Smooth muscle cell (in vitro differentiated cells): ENCODE measurements at regions not wholly inside any gene's neighbourhood (a gene's known extent, or its start where the extent isn't known, plus 50 kb on each side); places are given as distances from the start of the nearest gene placed in this dataset.

Experiments used
- DNase-seq: peaks from one replicate; lab custom pipeline; 2025; ENCODE audit not compliant: unreplicated experiment; lab: John Stamatoyannopoulos, UW
- H2AFZ ChIP-seq: fragments of 200-600 bp; sonication (generic); 2 replicates; pipeline ENCODE4 v1.6.0; 2016; ENCODE audit warnings: antibody characterized with exemption, low read depth, mild to moderate bottlenecking
- H3F3A ChIP-seq: fragments of 200-600 bp; sonication (generic); 2 replicates; pipeline ENCODE4 v1.6.0; 2017; ENCODE audit warnings: antibody characterized with exemption, low read depth
- H3K27ac ChIP-seq: fragments of 200-600 bp; sonication (generic); 2 replicates; pipeline ENCODE4 v1.5.1; 2016; ENCODE audit warnings: low read depth, mild to moderate bottlenecking
- H3K27me3 ChIP-seq: fragments of 200-600 bp; sonication (generic); 2 replicates; pipeline ENCODE4 v1.6.1; 2016; ENCODE audit warnings: low read depth, mild to moderate bottlenecking
- H3K36me3 ChIP-seq: fragments of 200-600 bp; sonication (generic); 2 replicates; pipeline ENCODE4 v1.5.1; 2016; ENCODE audit warnings: low read depth
- H3K4me1 ChIP-seq: fragments of 200-600 bp; sonication (generic); 2 replicates; pipeline ENCODE4 v1.5.1; 2016; ENCODE audit warnings: low read depth
- H3K4me2 ChIP-seq: fragments of 200-600 bp; sonication (generic); 2 replicates; pipeline ENCODE4 v1.6.0; 2016; ENCODE audit warnings: mild to moderate bottlenecking
- H3K4me3 ChIP-seq: fragments of 200-600 bp; sonication (generic); 2 replicates; pipeline ENCODE4 v1.5.1; 2016; ENCODE audit warnings: mild to moderate bottlenecking
- H3K79me2 ChIP-seq: fragments of 200-600 bp; sonication (generic); 2 replicates; pipeline ENCODE4 v1.6.0; 2016; ENCODE audit warnings: low read depth, mild to moderate bottlenecking
- H3K9ac ChIP-seq: fragments of 200-600 bp; sonication (generic); 2 replicates; pipeline ENCODE4 v1.6.0; 2016; ENCODE audit warnings: low read depth
- H3K9me3 ChIP-seq: fragments of 200-600 bp; sonication (generic); replicated peaks from 2 replicates; pipeline ENCODE4 v1.5.1; 2016; ENCODE audit warnings: low read depth
- H4K20me1 ChIP-seq: fragments of 200-600 bp; sonication (generic); 2 replicates; pipeline ENCODE4 v1.6.0; 2016; ENCODE audit warnings: low read depth
- WGBS: methylation state at CpG from one replicate; pipeline ENCODE4 v1.1.7; 2016; ENCODE audit warnings: low lambda C conversion rate; 5-methylcytosine and 5-hydroxymethylcytosine counted together
- TF ChIP-seq, protein P1 (sequence below): fragments of 200-600 bp; sonication (generic); IDR thresholded peaks from 2 replicates; pipeline ENCODE4 v1.5.1; 2017; ENCODE audit warnings: borderline replicate concordance, mild to moderate bottlenecking, antibody characterized with exemption; ENCODE audit not compliant: insufficient read depth, poor library complexity, severe bottlenecking

DNA sequence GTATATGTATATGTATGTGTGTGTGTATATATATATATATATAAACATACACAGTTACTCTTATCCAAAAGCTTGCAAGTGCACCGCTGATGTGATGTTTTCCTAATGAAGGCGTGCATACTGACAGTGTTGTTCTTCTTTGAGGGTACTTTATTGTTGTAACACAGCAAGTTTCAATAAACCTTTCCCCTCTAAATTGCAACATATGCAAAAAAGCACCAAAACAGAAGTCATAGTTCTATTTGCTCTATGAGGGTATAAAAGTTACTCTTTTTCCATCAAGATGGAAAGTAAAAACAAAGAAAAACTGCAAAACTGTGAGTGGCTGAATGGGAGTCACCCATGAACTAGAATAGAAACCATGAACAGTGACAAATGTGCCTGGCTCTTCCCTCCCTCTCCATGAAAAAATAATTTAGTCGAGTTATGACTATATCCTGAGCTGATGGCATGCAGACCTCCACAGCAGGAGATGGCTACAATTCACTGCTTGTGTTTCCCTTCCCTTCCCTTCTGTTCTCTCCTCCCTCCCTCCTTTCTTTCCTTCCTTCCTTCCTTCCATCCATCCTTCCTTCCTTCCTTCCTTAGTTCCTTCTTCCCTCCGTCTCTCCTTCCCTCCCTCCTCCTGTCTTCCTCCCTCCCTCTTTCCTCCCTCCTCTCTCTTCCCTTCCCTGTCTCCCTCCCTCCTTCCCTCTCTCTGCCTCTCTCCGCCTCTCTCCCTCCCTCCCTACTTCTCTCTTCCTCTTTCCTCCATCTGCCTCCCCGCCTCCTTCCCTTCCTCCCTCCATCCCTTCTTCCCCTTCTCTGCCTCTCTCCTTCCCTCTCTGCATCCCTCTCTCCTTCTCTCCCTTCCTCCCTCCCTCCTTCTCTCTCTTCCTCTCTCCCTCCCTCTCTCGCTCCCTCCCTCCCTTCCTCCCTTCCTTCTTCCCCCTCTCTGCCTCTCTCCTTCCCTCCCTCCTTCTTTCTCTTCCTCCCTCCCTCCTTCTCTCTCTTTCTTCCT lies 220.7 kb upstream of the POU3F1 start:
- H3K79me2 ChIP-seq: no peaks in the 10 kb centered on the region
- H3K27ac ChIP-seq: no peak overlapping the region
- H3K27me3 ChIP-seq: peaks cover 35% of the 10 kb centered on the region
- H3K4me2 ChIP-seq: no peak overlapping the region
- H3K9ac ChIP-seq: no peak overlapping the region
- H3K36me3 ChIP-seq: no peaks in the 10 kb centered on the region
- no peak for DNase-seq
- TF ChIP-seq, protein P1, sequence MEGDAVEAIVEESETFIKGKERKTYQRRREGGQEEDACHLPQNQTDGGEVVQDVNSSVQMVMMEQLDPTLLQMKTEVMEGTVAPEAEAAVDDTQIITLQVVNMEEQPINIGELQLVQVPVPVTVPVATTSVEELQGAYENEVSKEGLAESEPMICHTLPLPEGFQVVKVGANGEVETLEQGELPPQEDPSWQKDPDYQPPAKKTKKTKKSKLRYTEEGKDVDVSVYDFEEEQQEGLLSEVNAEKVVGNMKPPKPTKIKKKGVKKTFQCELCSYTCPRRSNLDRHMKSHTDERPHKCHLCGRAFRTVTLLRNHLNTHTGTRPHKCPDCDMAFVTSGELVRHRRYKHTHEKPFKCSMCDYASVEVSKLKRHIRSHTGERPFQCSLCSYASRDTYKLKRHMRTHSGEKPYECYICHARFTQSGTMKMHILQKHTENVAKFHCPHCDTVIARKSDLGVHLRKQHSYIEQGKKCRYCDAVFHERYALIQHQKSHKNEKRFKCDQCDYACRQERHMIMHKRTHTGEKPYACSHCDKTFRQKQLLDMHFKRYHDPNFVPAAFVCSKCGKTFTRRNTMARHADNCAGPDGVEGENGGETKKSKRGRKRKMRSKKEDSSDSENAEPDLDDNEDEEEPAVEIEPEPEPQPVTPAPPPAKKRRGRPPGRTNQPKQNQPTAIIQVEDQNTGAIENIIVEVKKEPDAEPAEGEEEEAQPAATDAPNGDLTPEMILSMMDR: no peak
- no peaks in the 10 kb centered on the region for H3K4me1 ChIP-seq
- H3F3A ChIP-seq: no peaks in the 10 kb centered on the region
- no peaks in the 10 kb centered on the region for H3K9me3 ChIP-seq
- H2AFZ ChIP-seq: no peak overlapping the region
- H4K20me1 ChIP-seq: no peaks in the 10 kb centered on the region
- WGBS: 82% methylated on average over 3 of the region's 7 CpGs
- no peak overlapping the region for H3K4me3 ChIP-seq

DNA sequence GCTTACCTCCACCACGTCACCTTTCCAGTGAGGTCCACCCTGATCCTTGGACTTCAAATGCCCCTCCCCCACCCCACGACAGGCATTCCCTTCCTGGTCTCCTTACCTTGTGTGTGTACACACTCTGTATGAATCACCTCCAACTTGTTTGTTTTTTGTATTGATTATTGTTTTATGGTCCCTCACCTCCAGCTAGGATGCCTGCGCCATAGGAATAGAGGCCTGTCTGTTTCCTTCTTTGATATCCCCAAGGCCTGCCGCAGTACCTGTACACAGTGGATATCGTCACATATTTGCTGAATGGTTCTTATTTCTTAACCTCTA lies 219.6 kb upstream of the POU3F1 start:
- TF ChIP-seq, protein P1: no peak
- Histone ChIP-seq H3K27me3 (peaks cover 39% of the 10 kb centered on the region), H3K9me3 (no peaks in the 10 kb centered on the region), H2AFZ (no peak overlapping the region), H3K27ac (no peak overlapping the region), H3F3A (no peaks in the 10 kb centered on the region), H3K9ac (no peak overlapping the region), H3K4me3 (no peak overlapping the region), H4K20me1 (no peaks in the 10 kb centered on the region), H3K79me2 (no peaks in the 10 kb centered on the region), H3K4me1 (no peaks in the 10 kb centered on the region), H3K36me3 (no peaks in the 10 kb centered on the region), H3K4me2 (no peak overlapping the region)
- whole genome bisulfite sequencing: 93% methylated on average over 5 of the region's 5 CpGs
- DNase-seq: no peak

DNA sequence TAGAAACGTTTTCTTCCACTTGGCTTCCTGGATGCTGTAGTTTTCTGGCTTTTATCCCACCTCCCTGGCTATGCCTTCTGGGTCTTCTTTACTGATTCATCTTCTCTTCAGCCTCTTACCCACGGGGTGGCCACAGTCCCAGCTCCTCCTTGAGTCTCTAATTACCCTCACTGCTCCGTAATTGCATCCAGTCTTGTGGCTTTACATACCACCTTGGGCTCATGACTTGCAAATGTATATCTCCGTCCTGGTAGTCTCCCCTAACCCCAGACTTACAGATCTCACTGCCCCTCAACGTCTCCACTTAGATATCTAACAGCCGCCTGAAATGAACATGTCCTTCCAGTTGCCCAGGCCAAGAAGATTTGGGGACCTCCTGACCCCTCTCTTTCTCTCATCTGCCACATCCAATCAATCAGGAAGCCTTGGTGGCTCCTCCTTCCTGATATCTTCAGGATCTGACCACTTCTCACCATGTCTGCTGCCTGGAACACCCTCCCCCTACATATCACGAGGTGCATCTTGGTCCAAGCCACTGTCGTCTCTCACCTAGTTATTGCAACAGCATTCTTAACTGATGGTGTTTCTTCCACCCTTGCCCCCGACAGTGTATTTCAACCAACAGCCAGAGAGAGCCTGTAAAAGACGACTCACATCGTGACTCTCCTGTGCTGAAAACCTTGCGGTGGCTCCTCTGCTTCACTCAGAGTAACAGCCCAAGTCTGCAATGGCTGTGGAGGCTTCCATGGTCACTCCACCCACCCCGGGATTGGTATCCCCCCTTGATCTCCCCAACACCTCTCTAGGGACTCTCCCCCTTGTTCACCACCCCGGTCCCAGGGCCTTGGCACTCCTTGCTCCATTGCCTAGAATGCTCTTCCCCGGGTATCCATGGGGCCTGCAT lies 219.0 kb upstream of the POU3F1 start:
- DNase-seq: no peak
- no peaks in the 10 kb centered on the region for H3K36me3 ChIP-seq
- no peak overlapping the region for H3K9ac ChIP-seq
- no peak overlapping the region for H3K27ac ChIP-seq
- no peak overlapping the region for H3K4me2 ChIP-seq
- no peaks in the 10 kb centered on the region for H4K20me1 ChIP-seq
- 66% methylated on average over 15 of the region's 15 CpGs for WGBS
- H3K9me3 ChIP-seq: no peaks in the 10 kb centered on the region
- H2AFZ ChIP-seq: no peak overlapping the region
- H3K27me3 ChIP-seq: peaks cover 41% of the 10 kb centered on the region
- TF ChIP-seq, protein P1: no peak
- no peaks in the 10 kb centered on the region for H3K79me2 ChIP-seq
- H3K4me3 ChIP-seq: no peak overlapping the region
- H3F3A ChIP-seq: no peaks in the 10 kb centered on the region
- no peaks in the 10 kb centered on the region for H3K4me1 ChIP-seq
